ENCODE measurements at regions not wholly inside any gene's neighbourhood (a gene's known extent, or its start where the extent isn't known, plus 50 kb on each side); places are given as distances from the start of the nearest gene placed in this dataset.

DNA sequence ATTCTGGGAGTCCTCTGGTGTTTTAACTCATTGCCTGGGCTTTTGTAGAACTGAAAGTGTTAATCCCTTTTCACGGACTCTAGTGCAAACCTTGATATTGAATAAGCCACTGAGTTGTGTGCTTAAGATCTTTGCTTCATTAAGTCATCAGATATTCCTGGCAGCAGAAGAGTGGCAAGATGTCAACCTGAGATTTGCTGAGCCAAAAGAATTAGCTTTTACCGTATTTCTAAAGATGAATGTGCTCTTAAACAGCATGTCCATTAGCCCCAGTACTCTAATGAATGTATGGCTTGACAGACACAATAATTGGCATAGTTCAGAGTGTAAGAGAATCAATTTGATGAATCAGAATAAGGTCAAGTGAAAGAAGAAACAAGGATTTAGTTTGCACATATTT, 87.2 kb upstream of the CDH6 start:
- no peaks in the 10 kb centered on the region for H3K36me3 Mint-ChIP-seq (ENCODE audit: low read depth)
- H3K4me1 Mint-ChIP-seq, result peaks cover 24% of the 10 kb centered on the region
- H3K4me3 Mint-ChIP-seq, result peak overlapping the region in 1 of 3 experiments; percentile 4
- no peaks in the 10 kb centered on the region for H3K27me3 Mint-ChIP-seq (ENCODE audit: low read depth)
- H3K27ac Mint-ChIP-seq, result peak overlapping the region; percentile 83 to 93 (median 88)
- no peaks in the 10 kb centered on the region for H3K9me3 Mint-ChIP-seq
- no peak for TF ChIP-seq CTCF (IDR thresholded peaks at IDR 0.05; ENCODE audit: unreplicated experiment in 3 of 3)

GRCh38 chr5:31104775-31105174, 88.7 kb upstream of the CDH6 start:
- H3K4me1 Mint-ChIP-seq, result peaks cover 24% of the 10 kb centered on the region
- H3K4me3 Mint-ChIP-seq, result no peak overlapping the region
- H3K36me3 Mint-ChIP-seq (ENCODE audit: low read depth), result no peaks in the 10 kb centered on the region
- H3K27ac Mint-ChIP-seq, result peak overlapping the region; percentile 83 to 93 (median 88)
- no peaks in the 10 kb centered on the region for H3K27me3 Mint-ChIP-seq (ENCODE audit: low read depth)
- no peak for TF ChIP-seq CTCF (IDR thresholded peaks at IDR 0.05; ENCODE audit: unreplicated experiment in 3 of 3)
- H3K9me3 Mint-ChIP-seq, result no peaks in the 10 kb centered on the region

DNA sequence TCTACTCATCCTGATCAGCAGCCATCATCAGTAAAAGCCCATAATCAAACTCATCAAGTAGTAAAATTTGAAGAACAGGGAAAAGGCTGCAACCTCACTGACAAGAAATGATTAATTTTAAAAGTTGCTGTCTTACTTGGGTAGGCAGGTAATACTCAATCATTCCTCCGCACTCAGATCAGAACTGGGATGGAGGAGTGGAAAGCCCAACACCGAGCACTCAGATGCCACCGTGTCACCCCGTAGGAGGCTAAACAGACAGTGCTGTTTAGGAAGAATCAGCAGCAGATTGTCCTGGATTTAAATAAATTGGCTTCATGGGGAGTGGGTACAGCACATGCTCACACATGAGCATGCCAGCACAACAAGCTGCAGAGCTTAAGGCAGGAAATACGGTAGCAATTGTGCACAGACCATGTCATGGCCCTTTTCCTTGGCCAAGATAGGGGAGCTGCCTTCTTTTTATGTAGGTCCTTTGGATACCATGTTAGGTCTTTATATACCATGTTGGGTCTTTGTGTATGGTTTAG, 92.6 kb upstream of the CDH6 start:
- Mint-ChIP-seq H3K4me1 (no peaks in the 10 kb centered on the region), H3K36me3 (ENCODE audit: low read depth) (no peaks in the 10 kb centered on the region), H3K27me3 (ENCODE audit: low read depth) (no peaks in the 10 kb centered on the region), H3K4me3 (no peak overlapping the region), H3K27ac (no peak overlapping the region), H3K9me3 (no peaks in the 10 kb centered on the region)
- TF ChIP-seq CTCF (IDR thresholded peaks at IDR 0.05; ENCODE audit: unreplicated experiment in 3 of 3), result no peak

DNA sequence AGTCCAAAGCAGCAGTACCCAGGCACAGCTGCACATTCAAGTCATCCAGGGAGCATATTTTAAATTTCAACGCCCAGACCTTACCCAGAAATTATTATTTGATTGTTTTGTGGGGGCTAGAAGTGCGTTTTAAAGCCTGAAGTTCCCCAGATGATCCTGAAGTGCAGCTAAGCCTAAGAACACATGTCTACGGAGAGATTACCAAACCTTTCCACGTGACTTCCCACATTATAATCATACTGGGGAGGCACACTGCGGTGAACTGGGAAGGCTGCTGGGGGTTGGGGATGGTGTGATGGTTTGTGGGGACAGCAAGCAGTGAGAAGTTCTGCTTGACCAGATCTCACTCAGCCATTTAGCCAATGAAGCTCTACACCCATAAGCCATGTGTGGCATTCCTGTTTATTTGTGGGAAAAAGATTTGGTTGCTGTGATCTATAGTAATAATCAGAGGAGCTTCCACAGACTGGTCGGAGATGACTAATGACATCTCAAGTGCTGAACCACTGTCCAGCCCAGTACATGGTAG, 93.4 kb upstream of the CDH6 start:
- no peaks in the 10 kb centered on the region for H3K27me3 Mint-ChIP-seq (ENCODE audit: low read depth)
- no peak overlapping the region for H3K4me3 Mint-ChIP-seq
- H3K27ac Mint-ChIP-seq, result no peak overlapping the region
- H3K9me3 Mint-ChIP-seq, result no peaks in the 10 kb centered on the region
- H3K4me1 Mint-ChIP-seq, result no peaks in the 10 kb centered on the region
- H3K36me3 Mint-ChIP-seq (ENCODE audit: low read depth), result no peaks in the 10 kb centered on the region
- TF ChIP-seq CTCF (IDR thresholded peaks at IDR 0.05; ENCODE audit: unreplicated experiment in 3 of 3), result no peak

DNA sequence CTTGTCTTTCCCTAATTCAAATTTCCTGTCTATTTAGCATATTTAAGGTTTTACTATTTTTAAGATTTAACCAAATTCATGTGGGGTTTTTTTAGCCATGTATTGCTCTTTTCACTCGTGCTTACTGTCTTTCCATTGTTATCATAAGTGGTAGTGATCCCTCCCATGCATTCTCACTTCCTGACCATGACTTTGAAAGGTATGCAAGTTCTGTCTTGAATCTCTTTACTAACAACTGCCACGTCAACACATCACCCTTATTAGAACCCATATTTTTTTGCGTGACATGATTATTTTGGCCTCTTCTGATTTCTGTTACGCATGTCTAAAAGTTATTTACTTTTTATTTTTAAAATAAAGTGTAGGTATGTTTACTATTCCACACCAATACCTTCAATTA, 94.7 kb upstream of the CDH6 start:
- Mint-ChIP-seq H3K27me3 (ENCODE audit: low read depth) (no peaks in the 10 kb centered on the region), H3K4me1 (no peaks in the 10 kb centered on the region), H3K36me3 (ENCODE audit: low read depth) (no peaks in the 10 kb centered on the region), H3K4me3 (no peak overlapping the region), H3K9me3 (no peaks in the 10 kb centered on the region), H3K27ac (no peak overlapping the region)
- no peak for TF ChIP-seq CTCF (IDR thresholded peaks at IDR 0.05; ENCODE audit: unreplicated experiment in 3 of 3)

- TF ChIP-seq CTCF (IDR thresholded peaks at IDR 0.05; ENCODE audit: unreplicated experiment in 3 of 3), result no peak
- Mint-ChIP-seq H3K4me1 (no peaks in the 10 kb centered on the region), H3K9me3 (peaks cover 4% of the 10 kb centered on the region), H3K27me3 (ENCODE audit: low read depth) (no peaks in the 10 kb centered on the region), H3K36me3 (ENCODE audit: low read depth) (no peaks in the 10 kb centered on the region), H3K4me3 (no peak overlapping the region), H3K27ac (no peak overlapping the region)
Observed at GRCh38 chr5:31097851-31098250, 95.6 kb upstream of the CDH6 start.

Measured in nephron (organoid).